Kidney (tissue), 10 donors: ENCODE measurements at regions not wholly inside any gene's neighbourhood (a gene's known extent, or its start where the extent isn't known, plus 50 kb on each side); places are given as distances from the start of the nearest gene placed in this dataset.
"Not testable (repeated sequence)": the region's sequence is repeated elsewhere in the genome, so short reads cannot be mapped to it uniquely, and the experiment has no call there.

Experiments used
- DNase-seq, 5 donors: peaks; one replicate each; pipeline ENCODE4 v3.0.0-alpha.2; 2013 to 2020
- FAIRE-seq: peaks from 2 replicates; lab custom pipeline; 2012; peaks lifted over from hg19 to GRCh38; lab: Jason Lieb, UNC
- H3K27ac ChIP-seq, 2 donors: one replicate each; pipeline ENCODE4 v1.7.0; 2013; ENCODE audit warnings: low read depth in 2 of 2, low read length in 2 of 2, inconsistent platforms in 1 of 2
- H3K27me3 ChIP-seq: one replicate; pipeline ENCODE4 v1.7.1; 2013; ENCODE audit warnings: low read length, inconsistent platforms; ENCODE audit not compliant: control insufficient read depth, insufficient read depth
- H3K36me3 ChIP-seq, 3 donors: one replicate each; pipeline versions ENCODE4 v1.7.0 to v1.7.1; 2013; ENCODE audit warnings: low read length in 3 of 3, control low read depth in 1 of 3, inconsistent platforms in 1 of 3; ENCODE audit not compliant: insufficient read depth in 3 of 3, control insufficient read depth in 2 of 3
- H3K4me1 ChIP-seq, 3 donors: one replicate each; pipeline versions ENCODE4 v1.7.0 to v1.7.1; 2013; ENCODE audit warnings: low read length in 3 of 3, inconsistent platforms in 1 of 3, low read depth in 1 of 3; ENCODE audit not compliant: control insufficient read depth in 2 of 3, insufficient read depth in 2 of 3
- H3K4me3 ChIP-seq, 3 donors: one replicate each; pipeline versions ENCODE4 v1.7.0 to v1.8.1; 2013; ENCODE audit warnings: low read length in 3 of 3, control low read depth in 1 of 3, inconsistent platforms in 1 of 3
- H3K9ac ChIP-seq, 3 donors: one replicate each; pipeline versions ENCODE4 v1.7.0 to v1.7.1; 2013; ENCODE audit warnings: low read length in 3 of 3, control low read depth in 1 of 3, inconsistent platforms in 1 of 3
- H3K9me3 ChIP-seq, 3 donors: one replicate each; pipeline versions ENCODE4 v1.7.0 to v1.7.1; 2013; ENCODE audit warnings: low read length in 3 of 3, control low read depth in 1 of 3, inconsistent platforms in 1 of 3; ENCODE audit not compliant: control insufficient read depth in 2 of 3, insufficient read depth in 1 of 3
- intact Hi-C: fragments of 100-400 bp; cut with DNase I; formaldehyde crosslinking; loops from one replicate; pipeline ENCODE4 v1.11.1; 2022
- donor health status: control.
- donor health status: control.
- donor health status: DM: yes; HTN: yes; CAD: no.
- donor health status: Normal renal cell carcinoma (clear cell type).

GRCh38 chr16:31990980-31991379 lies 117.4 kb downstream of the ZNF267 start:
- H3K4me1 ChIP-seq, H3K9ac ChIP-seq, FAIRE-seq, H3K27me3 ChIP-seq, H3K9me3 ChIP-seq, intact Hi-C loops, H3K27ac ChIP-seq, H3K36me3 ChIP-seq, DNase-seq, H3K4me3 ChIP-seq: not testable (repeated sequence)

- H3K27me3 ChIP-seq, H3K9me3 ChIP-seq, intact Hi-C loops, H3K4me3 ChIP-seq, H3K4me1 ChIP-seq, FAIRE-seq, H3K9ac ChIP-seq, DNase-seq, H3K36me3 ChIP-seq, H3K27ac ChIP-seq: not testable (repeated sequence)
Measured at GRCh38 chr16:31996325-31996724, 122.7 kb downstream of the ZNF267 start.

- H3K36me3 ChIP-seq, H3K27ac ChIP-seq, H3K9me3 ChIP-seq, intact Hi-C loops, H3K9ac ChIP-seq, DNase-seq, H3K27me3 ChIP-seq, H3K4me3 ChIP-seq, H3K4me1 ChIP-seq, FAIRE-seq: not testable (repeated sequence)
Measured at GRCh38 chr16:32002496-32002895, 128.9 kb downstream of the ZNF267 start.

GRCh38 chr16:32003819-32004218 lies 130.2 kb downstream of the ZNF267 start:
- DNase-seq, intact Hi-C loops, H3K4me3 ChIP-seq, H3K9ac ChIP-seq, H3K36me3 ChIP-seq, H3K27me3 ChIP-seq, FAIRE-seq, H3K9me3 ChIP-seq, H3K27ac ChIP-seq, H3K4me1 ChIP-seq: not testable (repeated sequence)

GRCh38 chr16:32038783-32039496 lies 165.3 kb downstream of the ZNF267 start:
- DNase-seq, H3K4me3 ChIP-seq, intact Hi-C loops, H3K36me3 ChIP-seq, H3K9ac ChIP-seq, H3K27me3 ChIP-seq, H3K27ac ChIP-seq, H3K9me3 ChIP-seq, H3K4me1 ChIP-seq, FAIRE-seq: not testable (repeated sequence)

GRCh38 chr16:32039919-32040318 lies 166.3 kb downstream of the ZNF267 start:
- intact Hi-C loops, DNase-seq, H3K4me1 ChIP-seq, H3K4me3 ChIP-seq, H3K27me3 ChIP-seq, H3K9ac ChIP-seq, H3K27ac ChIP-seq, H3K36me3 ChIP-seq, FAIRE-seq, H3K9me3 ChIP-seq: not testable (repeated sequence)

- H3K4me3 ChIP-seq, H3K9ac ChIP-seq, H3K9me3 ChIP-seq, H3K27me3 ChIP-seq, H3K36me3 ChIP-seq, H3K4me1 ChIP-seq, FAIRE-seq, H3K27ac ChIP-seq, intact Hi-C loops: not testable (repeated sequence)
- DNase-seq, result peak in 3 of 5 donors; percentile 2 to 46 (median 4)
Measured at GRCh38 chr16:32066016-32066651, 187.0 kb upstream of the TP53TG3D start.

- intact Hi-C loops, H3K36me3 ChIP-seq, FAIRE-seq, DNase-seq, H3K9ac ChIP-seq, H3K9me3 ChIP-seq, H3K4me1 ChIP-seq, H3K4me3 ChIP-seq, H3K27me3 ChIP-seq, H3K27ac ChIP-seq: not testable (repeated sequence)
Measured at GRCh38 chr16:32071586-32071985, 181.5 kb upstream of the TP53TG3D start.
